NCI-H2227 (cell line): ENCODE measurements at regions not wholly inside any gene's neighbourhood (a gene's known extent, or its start where the extent isn't known, plus 50 kb on each side); places are given as distances from the start of the nearest gene placed in this dataset.
"Not testable (repeated sequence)": the region's sequence is repeated elsewhere in the genome, so short reads cannot be mapped to it uniquely, and the experiment has no call there.

ENCODE experiments used
- DNase-seq: peaks from one replicate; lab custom pipeline; 2025; ENCODE audit not compliant: unreplicated experiment; lab: John Stamatoyannopoulos, UW

DNA sequence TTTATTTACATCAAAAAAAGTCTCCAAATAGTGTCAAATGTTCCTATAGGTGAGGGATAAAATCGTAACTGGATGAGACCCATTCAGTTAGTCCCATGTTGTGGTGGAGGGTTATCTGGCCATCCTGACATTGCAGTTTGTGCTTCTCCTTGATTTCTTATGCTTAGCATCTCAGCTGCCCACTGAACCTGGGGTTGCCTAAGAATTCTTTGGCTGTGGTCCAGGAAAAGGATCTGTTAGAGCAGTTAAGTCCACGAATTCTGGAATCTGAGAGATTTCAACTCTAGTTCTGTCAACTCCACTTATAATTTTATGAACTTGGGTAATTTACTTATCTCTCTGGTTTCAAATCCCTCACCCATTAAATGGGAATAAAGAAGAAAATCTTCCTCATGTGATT lies 1673.4 kb downstream of the REEP3 start:
- DNase-seq, result no peak

DNA sequence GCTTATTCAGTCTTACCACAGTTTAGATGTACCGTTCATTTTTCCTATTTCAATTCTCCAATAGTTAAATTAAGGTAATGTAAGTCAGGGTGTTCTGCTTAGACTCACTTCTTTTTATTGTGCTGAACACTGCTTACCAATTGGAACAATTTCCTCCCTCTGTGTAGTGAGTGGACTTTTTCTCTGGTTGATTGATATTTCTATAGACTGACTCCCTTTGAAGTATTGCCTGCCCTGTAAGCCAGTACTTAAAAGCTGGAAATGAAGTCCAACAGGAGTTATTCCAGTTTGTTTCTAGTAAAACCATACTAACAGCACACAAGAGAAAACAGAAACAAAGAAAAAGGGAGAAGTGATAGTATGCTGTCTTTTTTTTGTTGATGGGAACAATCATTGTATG lies 1674.9 kb downstream of the REEP3 start:
- DNase-seq, result no peak

GRCh38 chr10:65197935-65198334 lies 1676.7 kb downstream of the REEP3 start:
- no peak for DNase-seq

DNA sequence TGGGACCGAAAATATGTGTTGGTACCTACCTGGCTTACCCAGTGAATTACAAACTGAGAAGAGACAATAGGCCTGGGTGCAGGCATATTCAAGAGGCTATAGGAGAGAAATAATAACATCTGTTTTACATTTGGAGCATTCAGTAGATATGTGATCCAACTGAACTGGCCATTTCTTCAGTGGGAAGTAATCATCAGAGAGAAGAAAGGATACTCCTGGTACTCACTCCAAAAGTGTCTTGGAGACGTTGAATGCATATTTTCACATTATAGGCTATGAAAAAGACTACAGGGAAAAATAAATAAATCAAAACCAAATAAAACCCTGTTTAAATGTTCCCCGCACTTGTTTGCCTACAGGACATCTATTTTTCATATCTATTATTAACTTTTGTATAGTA lies 1680.3 kb downstream of the REEP3 start:
- no peak for DNase-seq

- no peak for DNase-seq
Observed at GRCh38 chr10:65204999-65205398, 1683.8 kb downstream of the REEP3 start.

DNA sequence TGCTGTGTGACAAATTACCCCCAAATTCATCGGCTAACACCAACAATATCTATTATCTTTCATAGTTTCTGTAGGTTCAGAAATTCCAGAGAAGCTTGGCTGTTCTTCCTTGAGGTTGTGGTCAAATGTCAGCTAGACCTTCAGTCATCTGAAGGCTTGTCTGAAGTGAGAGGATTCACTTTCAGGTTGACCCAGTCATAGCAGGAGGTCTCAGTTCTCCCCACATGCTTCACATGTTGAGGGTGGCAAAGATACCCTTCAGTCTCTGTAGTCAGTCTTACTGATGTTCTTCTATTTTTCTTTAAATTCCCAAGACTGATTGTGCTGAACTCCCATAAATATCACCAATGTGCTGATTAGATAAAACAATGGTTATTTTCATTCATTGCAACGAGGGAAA lies 1692.0 kb downstream of the REEP3 start:
- no peak for DNase-seq

DNA sequence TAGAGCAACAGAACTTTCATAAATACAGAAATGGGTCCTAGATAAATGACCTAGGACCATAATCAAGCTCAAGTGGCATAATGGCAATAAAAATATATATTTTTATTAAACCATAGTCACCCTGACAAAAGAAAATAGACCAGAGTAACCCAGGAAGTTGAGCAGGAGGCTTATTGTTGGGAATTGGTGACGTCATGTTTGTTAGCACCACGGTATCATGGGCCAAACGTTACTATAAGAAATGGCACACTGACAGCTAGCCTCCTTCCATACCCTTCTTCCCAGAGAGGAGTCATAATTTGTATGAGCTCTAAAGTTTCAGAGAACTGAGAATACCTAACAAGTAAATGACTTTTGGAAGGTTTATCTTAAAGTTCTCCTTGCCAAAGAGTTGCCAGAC lies 1698.2 kb downstream of the REEP3 start:
- no peak for DNase-seq

GRCh38 chr10:65231148-65231547 lies 1694.7 kb upstream of the LRRTM3 start:
- no peak for DNase-seq

DNA sequence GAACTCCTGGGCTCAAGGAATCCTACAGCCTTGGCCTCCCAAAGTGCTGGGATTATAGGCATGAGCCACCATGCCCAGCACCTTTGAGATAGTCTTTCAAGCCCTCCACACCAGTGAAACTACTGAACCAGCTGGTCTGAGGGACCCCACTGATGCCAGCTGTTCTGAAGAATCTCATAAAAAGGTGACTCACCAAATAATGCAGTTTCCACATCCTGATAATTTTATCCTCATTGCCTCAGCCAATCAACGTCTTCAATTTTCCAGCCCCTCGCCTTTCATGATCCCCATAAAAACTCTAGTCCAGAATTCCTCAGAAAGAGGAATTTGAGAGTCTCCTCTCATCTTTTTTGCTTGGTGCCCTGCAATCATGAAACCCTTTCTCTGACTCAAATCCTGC lies 1691.6 kb upstream of the LRRTM3 start:
- DNase-seq, result no peak

- DNase-seq, result no peak
Observed at GRCh38 chr10:65235266-65235665, 1690.6 kb upstream of the LRRTM3 start.

DNA sequence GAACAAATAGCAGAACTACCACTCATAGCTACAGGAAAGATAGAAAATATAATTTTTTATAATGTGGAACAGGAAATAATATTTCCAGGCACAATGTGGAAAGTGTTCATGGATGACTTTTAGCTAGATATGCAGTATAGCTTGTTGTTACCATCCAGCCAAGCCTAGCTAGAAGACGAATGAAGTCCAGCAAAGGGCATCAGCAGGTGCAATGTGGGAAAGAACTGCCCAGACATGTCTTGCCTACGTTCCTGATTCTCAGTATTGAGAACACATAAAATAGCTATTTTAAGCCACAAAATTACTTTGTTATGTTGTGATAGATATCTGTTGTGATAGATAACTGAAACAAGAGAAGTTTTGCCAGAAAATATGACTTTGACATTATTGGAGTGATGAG lies 1690.0 kb upstream of the LRRTM3 start:
- DNase-seq, result no peak

DNA sequence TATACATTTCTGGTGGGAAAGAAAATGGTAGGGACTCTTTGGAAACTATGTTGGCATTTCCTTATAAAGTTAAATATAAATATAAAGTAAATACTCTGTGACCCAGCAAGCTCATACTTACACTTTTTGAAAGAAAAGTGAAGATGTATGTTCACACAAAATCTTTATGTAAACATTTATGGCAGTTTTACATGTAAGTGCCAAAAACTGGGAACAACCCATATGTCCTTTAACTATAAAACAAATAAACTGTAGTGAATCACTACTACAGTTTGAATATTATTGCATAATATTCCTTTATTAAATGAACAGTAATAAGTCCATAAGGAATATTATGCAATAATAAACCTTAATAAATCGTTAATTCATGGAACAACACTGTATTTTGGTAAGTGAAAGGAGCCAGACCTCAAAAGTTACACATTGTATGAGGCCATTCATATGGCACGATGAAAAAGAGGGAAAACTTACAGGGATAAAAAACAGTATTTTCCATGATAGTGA lies 1660.3 kb upstream of the LRRTM3 start:
- DNase-seq, result no peak

GRCh38 chr10:65269551-65269950 lies 1656.3 kb upstream of the LRRTM3 start:
- DNase-seq, result not testable (repeated sequence)

GRCh38 chr10:65270969-65271368 lies 1654.9 kb upstream of the LRRTM3 start:
- no peak for DNase-seq

DNA sequence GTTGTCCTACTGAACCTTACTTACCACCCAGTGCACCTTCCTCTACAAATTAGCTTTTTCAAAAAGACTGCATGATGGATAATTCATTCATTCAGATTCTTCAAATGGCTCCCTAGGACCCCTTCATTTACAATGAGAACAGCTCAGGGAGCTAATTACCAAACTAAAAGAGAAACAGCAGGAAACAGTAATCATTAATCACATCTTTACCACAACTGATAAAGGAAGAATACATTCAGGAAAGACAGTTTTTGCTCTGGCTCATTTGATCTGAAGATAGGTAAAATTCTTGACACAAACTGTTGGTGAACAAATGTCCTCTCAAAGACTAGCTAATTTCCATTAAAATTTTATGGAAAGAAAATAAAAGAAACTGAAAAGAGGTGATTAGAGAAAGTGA lies 1652.7 kb upstream of the LRRTM3 start:
- DNase-seq, result no peak

DNA sequence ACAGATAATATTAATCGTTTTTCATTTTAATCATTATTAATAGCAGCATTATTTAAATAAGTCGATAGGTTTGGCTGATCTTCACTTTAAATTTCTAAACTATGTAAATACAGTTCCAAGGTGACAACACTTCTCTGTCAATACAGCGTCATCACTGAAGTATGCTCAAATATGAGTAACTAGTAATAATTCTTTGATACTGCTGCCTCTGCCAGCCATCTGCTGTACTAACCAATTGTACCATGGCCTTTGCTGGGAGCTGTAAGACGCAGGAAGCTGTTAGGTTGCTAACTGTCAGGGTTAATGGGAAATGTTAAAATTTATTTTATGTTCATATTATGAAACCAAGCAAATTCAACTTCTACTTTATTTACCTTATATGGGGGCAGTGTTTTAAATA lies 1650.5 kb upstream of the LRRTM3 start:
- DNase-seq, result no peak

- no peak for DNase-seq
Observed at GRCh38 chr10:65284495-65285041, 1641.3 kb upstream of the LRRTM3 start.

DNA sequence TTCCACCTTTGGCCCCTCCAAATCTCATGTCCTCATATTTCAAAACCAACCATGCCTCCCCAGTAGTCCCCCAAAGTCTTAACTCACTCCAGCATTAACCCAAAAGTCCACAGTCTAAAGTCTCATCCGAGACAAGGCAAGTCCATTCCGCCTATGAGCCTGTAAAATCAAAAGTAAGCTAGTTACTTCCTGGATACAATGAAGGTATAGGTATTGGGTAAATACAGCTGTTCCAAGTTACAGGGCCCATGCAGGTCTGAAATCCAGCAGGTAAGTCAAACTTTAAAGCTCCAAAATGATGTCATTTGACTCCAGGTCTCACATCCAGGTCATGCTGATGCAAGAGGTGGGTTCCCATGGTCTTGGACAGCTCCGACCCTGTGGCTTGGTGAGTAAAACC lies 1640.1 kb upstream of the LRRTM3 start:
- DNase-seq, result not testable (repeated sequence)

GRCh38 chr10:65291286-65291685 lies 1634.5 kb upstream of the LRRTM3 start:
- no peak for DNase-seq

DNA sequence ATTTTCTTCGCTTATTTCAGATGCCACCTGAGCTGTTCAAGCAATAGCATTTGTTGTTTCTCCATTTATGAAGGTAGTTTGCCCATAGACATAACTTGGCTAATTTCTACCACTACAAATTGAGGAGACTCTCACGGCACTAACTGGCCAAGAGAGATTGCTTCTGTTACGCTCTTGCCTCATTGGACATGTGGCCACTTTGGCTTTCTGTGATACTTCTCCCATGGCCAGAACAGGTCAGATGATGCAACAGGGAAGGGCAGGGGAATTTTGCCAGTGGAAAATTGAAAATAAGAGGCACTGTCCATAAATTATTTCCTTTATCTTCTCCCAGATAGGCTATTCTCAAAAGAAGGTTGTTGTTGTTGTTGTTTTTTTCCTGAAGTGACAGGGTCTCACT lies 1633.3 kb upstream of the LRRTM3 start:
- DNase-seq, result no peak

- no peak for DNase-seq
Observed at GRCh38 chr10:65294329-65294728, 1631.5 kb upstream of the LRRTM3 start.

DNA sequence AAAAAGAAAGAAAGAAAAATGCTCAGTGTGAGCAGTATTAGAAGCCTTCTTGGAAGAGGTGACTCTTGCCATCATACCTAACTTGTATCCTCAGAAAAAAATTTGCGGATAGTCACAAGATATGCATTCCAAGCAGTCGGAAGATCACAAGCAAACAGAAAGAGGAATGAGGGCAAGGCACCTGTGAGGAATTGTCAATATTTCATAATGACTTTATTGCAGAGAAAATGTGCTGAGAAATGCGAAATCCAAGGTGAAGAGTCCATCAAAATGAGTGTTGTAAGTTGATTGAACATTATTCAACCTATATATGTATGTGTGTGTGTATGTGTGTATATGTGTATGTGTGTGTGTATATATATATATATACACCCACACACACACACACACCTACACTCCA lies 1624.7 kb upstream of the LRRTM3 start:
- no peak for DNase-seq

DNA sequence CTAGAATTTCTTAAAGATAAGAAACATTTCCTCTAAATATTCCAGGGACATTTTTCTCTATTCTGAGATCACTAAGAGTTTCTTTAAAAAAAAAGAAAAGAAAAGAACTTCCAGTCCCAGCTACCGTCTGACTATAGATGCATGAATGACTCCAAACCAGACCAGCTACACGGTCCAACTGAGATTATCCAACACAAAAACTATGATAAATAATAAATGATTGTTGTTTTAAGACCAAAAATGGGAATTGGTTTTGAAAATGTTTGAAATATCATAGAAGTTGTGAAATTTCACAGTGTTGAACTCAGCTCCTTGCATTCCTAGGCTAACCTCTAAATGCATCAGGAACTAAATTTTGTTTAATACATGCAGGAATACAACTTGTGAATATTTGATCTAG lies 1619.6 kb upstream of the LRRTM3 start:
- no peak for DNase-seq

DNA sequence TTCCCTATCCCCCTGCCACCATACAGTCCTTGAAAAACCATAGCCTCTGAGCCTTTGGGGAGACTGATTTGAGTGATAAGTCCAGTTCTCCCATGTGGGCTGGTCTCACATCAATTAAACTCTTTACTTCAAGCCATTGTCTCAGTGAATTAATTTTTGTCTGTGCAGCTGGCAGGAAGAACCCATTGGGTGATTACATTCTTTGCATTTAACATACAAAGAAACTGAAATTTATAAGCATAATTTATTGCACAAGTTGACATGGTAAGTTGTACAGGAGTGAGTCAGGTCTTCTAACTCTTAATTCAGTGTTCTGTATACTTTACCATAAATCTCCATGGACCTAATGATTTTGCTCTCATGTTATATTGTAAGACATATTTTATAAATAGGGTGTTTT lies 1613.0 kb upstream of the LRRTM3 start:
- no peak for DNase-seq
